GM18868 (cell line): ENCODE measurements at regions not wholly inside any gene's neighbourhood (a gene's known extent, or its start where the extent isn't known, plus 50 kb on each side); places are given as distances from the start of the nearest gene placed in this dataset.
A peak's percentile ranks its signal among the peaks of the same experiment; 100 is the strongest.

Experiments used
- ATAC-seq: cut with Tn5 transposase; IDR thresholded peaks from one replicate; pipeline ENCODE4 v1.9.1; 2021; ENCODE audit warnings: mild to moderate bottlenecking, moderate library complexity; ENCODE audit not compliant: unreplicated experiment

GRCh38 chr5:62732677-62733121 lies 154.1 kb downstream of the LRRC70 start:
- ATAC-seq: no peak

- ATAC-seq: peak; percentile 60
Observed at GRCh38 chr5:62731022-62731421, 152.4 kb downstream of the LRRC70 start.

GRCh38 chr5:62729675-62730074 lies 151.1 kb downstream of the LRRC70 start:
- ATAC-seq: no peak

- no peak for ATAC-seq
Observed at GRCh38 chr5:62727861-62728260, 149.2 kb downstream of the LRRC70 start.

- no peak for ATAC-seq
Observed at GRCh38 chr5:62727184-62727583, 148.6 kb downstream of the LRRC70 start.

- no peak for ATAC-seq
Observed at GRCh38 chr5:62722360-62722759, 143.7 kb downstream of the LRRC70 start.

GRCh38 chr5:62720031-62720441 lies 141.4 kb downstream of the LRRC70 start:
- peak; percentile 98 for ATAC-seq

- ATAC-seq: no peak
Observed at GRCh38 chr5:62719061-62719720, 140.6 kb downstream of the LRRC70 start.

- no peak for ATAC-seq
Observed at GRCh38 chr5:62718324-62718723, 139.7 kb downstream of the LRRC70 start.

- ATAC-seq: no peak
Observed at GRCh38 chr5:62717301-62717933, 138.8 kb downstream of the LRRC70 start.

- ATAC-seq: no peak
Observed at GRCh38 chr5:62714296-62714695, 135.7 kb downstream of the LRRC70 start.

- ATAC-seq: no peak
Observed at GRCh38 chr5:62708481-62709325, 130.1 kb downstream of the LRRC70 start.

- ATAC-seq: no peak
Observed at GRCh38 chr5:62707563-62707962, 128.9 kb downstream of the LRRC70 start.

GRCh38 chr5:62707131-62707530 lies 128.5 kb downstream of the LRRC70 start:
- ATAC-seq: no peak

GRCh38 chr5:62705022-62705421 lies 126.4 kb downstream of the LRRC70 start:
- ATAC-seq: no peak

- no peak for ATAC-seq
Observed at GRCh38 chr5:62702126-62702525, 123.5 kb downstream of the LRRC70 start.

- ATAC-seq: no peak
Observed at GRCh38 chr5:62701036-62701435, 122.4 kb downstream of the LRRC70 start.

- ATAC-seq: no peak
Observed at GRCh38 chr5:62698756-62699155, 120.1 kb downstream of the LRRC70 start.

GRCh38 chr5:62695274-62695673 lies 116.7 kb downstream of the LRRC70 start:
- no peak for ATAC-seq

GRCh38 chr5:62692946-62693713 lies 114.5 kb downstream of the LRRC70 start:
- no peak for ATAC-seq

- no peak for ATAC-seq
Observed at GRCh38 chr5:62691946-62692345, 113.3 kb downstream of the LRRC70 start.
